ENCODE measurements at regions not wholly inside any gene's neighbourhood (a gene's known extent, or its start where the extent isn't known, plus 50 kb on each side); places are given as distances from the start of the nearest gene placed in this dataset.

DNA sequence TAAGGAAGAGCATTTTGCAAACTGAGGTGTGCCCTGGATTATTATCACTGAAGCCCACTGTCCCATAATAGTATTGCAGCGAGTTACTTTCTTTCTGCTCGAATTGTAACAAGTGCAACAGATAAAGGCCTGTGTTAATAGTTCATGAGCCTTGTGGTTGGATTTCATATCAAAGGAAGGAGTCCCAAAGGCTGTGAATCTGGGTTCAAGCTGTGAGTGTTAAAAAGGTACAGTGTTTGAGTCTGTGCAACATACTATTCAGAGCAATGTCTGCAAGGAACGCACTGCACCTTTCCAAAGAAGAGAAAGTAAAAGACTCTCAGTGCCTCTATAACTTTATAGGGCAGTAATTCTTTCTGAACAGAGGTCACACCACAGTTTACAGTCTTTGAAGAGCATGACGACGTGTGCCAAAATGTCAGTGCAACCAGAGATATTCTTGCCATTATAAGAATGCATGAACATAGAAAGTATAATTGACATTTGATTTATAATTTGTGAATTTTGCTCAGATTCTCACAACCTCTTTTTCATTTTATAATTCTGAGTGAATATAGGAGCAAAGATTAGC, 79.1 kb downstream of the CDC7 start:
- no peak overlapping the region for H3K14ac ChIP-seq (ENCODE audit: insufficient read depth, low read length)
- H3K18ac ChIP-seq (ENCODE audit: insufficient read length, low read depth, low read length): no peak overlapping the region
- no peak overlapping the region for H3K56ac ChIP-seq (ENCODE audit: insufficient read length, low read depth, low read length)
- Mint-ChIP-seq H3K4me3 (no peak overlapping the region), H3K36me3 (ENCODE audit: insufficient read depth in 1 of 3, low read depth in 3 of 3) (no peaks in the 10 kb centered on the region), H3K9me3 (no peaks in the 10 kb centered on the region; a peak in 1 of 5 replicates), H3K4me1 (peaks cover 19 to 22% of the 10 kb centered on the region in 2 experiments), H3K27me3 (ENCODE audit: low read depth) (no peaks in the 10 kb centered on the region; the same call in none of the 2 replicates), H3K27ac (no peak overlapping the region)
- H2AK5ac ChIP-seq (ENCODE audit: insufficient read length, low read length): no peak overlapping the region
- H2BK12ac ChIP-seq (ENCODE audit: insufficient read length, low read depth, low read length): no peak overlapping the region
- no peaks in the 10 kb centered on the region for H4K20me1 ChIP-seq (ENCODE audit: control insufficient read depth, insufficient read depth, insufficient read length)
- H3K9ac ChIP-seq (ENCODE audit: extremely low read depth, insufficient read length, low read length): no peak overlapping the region
- H4K91ac ChIP-seq (ENCODE audit: insufficient read length, low read depth, low read length): no peak overlapping the region
- no peak for TF ChIP-seq CTCF (conservative IDR thresholded peaks at IDR 0.05)
- H2AFZ ChIP-seq (ENCODE audit: low read length): no peak overlapping the region
- no peak overlapping the region for H3K4me2 ChIP-seq (ENCODE audit: insufficient read depth, insufficient read length, low read length)
- no peak overlapping the region for H3K27ac ChIP-seq (ENCODE audit: insufficient read length, low read depth, low read length)
- H4K8ac ChIP-seq (replicated peaks; ENCODE audit: insufficient read length, low read depth, low read length): no peak overlapping the region
- DNase-seq: no peak
- H3T11ph ChIP-seq (ENCODE audit: low read length): no peak overlapping the region
- no peaks in the 10 kb centered on the region for H3K23me2 ChIP-seq (ENCODE audit: insufficient read length, low read depth, low read length, poor library complexity, severe bottlenecking)
- no peaks in the 10 kb centered on the region for H3K9me3 ChIP-seq (ENCODE audit: control insufficient read depth, low read depth, low read length)
- WGBS (ENCODE audit: extremely low coverage, insufficient read length, low lambda C conversion rate): no CpG with 5 or more reads among the region's 5 CpGs
- peaks cover 5% of the 10 kb centered on the region; the same call in 1 of the 2 replicates for H3K4me1 ChIP-seq (ENCODE audit: insufficient read depth, low read length)
- H2BK5ac ChIP-seq (ENCODE audit: insufficient read length, low read length): no peak overlapping the region
- H2BK20ac ChIP-seq (ENCODE audit: low read depth, low read length, poor library complexity, severe bottlenecking): no peak overlapping the region
- no peak overlapping the region for H3K4ac ChIP-seq (ENCODE audit: low read depth, low read length)
- H2BK15ac ChIP-seq (ENCODE audit: low read depth, low read length): no peak overlapping the region
- no peaks in the 10 kb centered on the region for H3K79me2 ChIP-seq (ENCODE audit: insufficient read depth, low read length)
- H3K23ac ChIP-seq (ENCODE audit: insufficient read length, low read depth, low read length): no peak overlapping the region
- H3K79me1 ChIP-seq (ENCODE audit: insufficient read depth, low read depth, low read length, poor library complexity, severe bottlenecking): no peaks in the 10 kb centered on the region
- H2BK120ac ChIP-seq (ENCODE audit: low read depth, low read length, poor library complexity, severe bottlenecking): no peak overlapping the region
- H3K27me3 ChIP-seq (ENCODE audit: insufficient read depth, low read length): no peaks in the 10 kb centered on the region
- H4K5ac ChIP-seq (ENCODE audit: insufficient read length, low read depth, low read length): no peak overlapping the region

All from H9 (cell line).